OCI-LY3 (cell line): ENCODE measurements at regions not wholly inside any gene's neighbourhood (a gene's known extent, or its start where the extent isn't known, plus 50 kb on each side); places are given as distances from the start of the nearest gene placed in this dataset.

Source experiments
- H2AFZ ChIP-seq: fragments of 200-600, 300-600 bp; shearing (Covaris generic); 2 replicates; pipeline ENCODE4 v1.6.0; 2014; ENCODE audit warnings: antibody characterized with exemption, low read depth, low read length
- H3K27ac ChIP-seq: fragments of 200-600, 300-600 bp; sonication (generic); 2 replicates; pipeline ENCODE4 v1.5.1; 2014; ENCODE audit warnings: mild to moderate bottlenecking, low read length, moderate library complexity, mixed read lengths
- H3K27me3 ChIP-seq: fragments of 200-600, 300-600 bp; sonication (generic); 2 replicates; pipeline ENCODE4 v1.6.1; 2014; ENCODE audit warnings: low read depth, low read length, mixed read lengths
- H3K36me3 ChIP-seq: fragments of 200-600, 300-600 bp; sonication (generic); replicated peaks from 2 replicates; pipeline ENCODE3; 2014; ENCODE audit warnings: low read depth, low read length, mixed read lengths
- H3K4me1 ChIP-seq: fragments of 300-600, 200-600 bp; sonication (generic); 2 replicates; pipeline ENCODE4 v1.6.1; 2014; ENCODE audit warnings: low read length, mixed read lengths
- H3K4me2 ChIP-seq: fragments of 200-600, 300-600 bp; sonication (generic); 2 replicates; pipeline ENCODE4 v1.6.1; 2014; ENCODE audit warnings: low read length, mixed read lengths
- H3K4me3 ChIP-seq: fragments of 300-600, 200-600 bp; sonication (generic); 2 replicates; pipeline ENCODE4 v1.5.1; 2014; ENCODE audit warnings: antibody characterized with exemption, mild to moderate bottlenecking, low read length, moderate library complexity
- H3K79me2 ChIP-seq: fragments of 300-600, 200-600 bp; shearing (Covaris generic); 2 replicates; pipeline ENCODE4 v1.6.1; 2014; ENCODE audit warnings: mild to moderate bottlenecking, low read length, mixed read lengths
- H3K9ac ChIP-seq: fragments of 300-600, 200-600 bp; shearing (Covaris generic); 2 replicates; pipeline ENCODE4 v1.6.0; 2014; ENCODE audit warnings: mild to moderate bottlenecking, low read length, moderate library complexity
- H3K9me3 ChIP-seq: fragments of 200-600, 300-600 bp; shearing (Covaris generic); 2 replicates; pipeline ENCODE4 v1.6.1; 2014; ENCODE audit warnings: low read length, mixed read lengths; ENCODE audit not compliant: insufficient read depth
- H4K20me1 ChIP-seq: fragments of 200-600, 300-600 bp; sonication (generic); 2 replicates; pipeline ENCODE4 v1.6.1; 2016; ENCODE audit warnings: low read length, mixed read lengths; ENCODE audit not compliant: insufficient read depth
- EZH2phosphoT487 ChIP-seq: fragments of 200-600 bp; shearing (Covaris generic); IDR thresholded peaks from 2 replicates; pipeline ENCODE4 v1.6.1; 2018; ENCODE audit warnings: antibody characterized with exemption, mixed run types, low read depth
- TF ChIP-seq, protein P1 (sequence below): fragments of 200-600, 300-600 bp; sonication (generic); IDR thresholded peaks from 2 replicates; pipeline ENCODE4 v1.5.1; 2014; ENCODE audit warnings: antibody characterized with exemption, low read length, low read depth

DNA sequence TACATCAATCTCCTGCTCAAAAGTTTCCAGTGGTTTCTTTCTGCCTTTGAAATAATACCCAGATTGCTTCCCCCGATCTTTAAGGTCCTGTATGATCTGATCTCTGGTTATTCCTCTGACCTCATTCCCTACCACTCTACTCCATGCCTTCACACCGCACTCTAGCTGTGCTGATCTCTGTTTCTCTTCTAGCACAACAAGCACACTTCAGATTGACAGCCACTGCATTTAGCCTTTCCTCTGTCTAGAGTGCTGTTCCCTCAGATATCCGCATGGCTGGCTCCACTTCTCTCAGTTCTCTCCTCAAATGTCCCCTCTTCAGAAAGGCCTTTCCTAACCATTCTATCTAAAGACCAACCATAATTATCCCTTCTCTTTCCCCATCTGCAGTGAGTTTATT, 370.4 kb upstream of the FGF13 start:
- Histone ChIP-seq H3K4me2 (no peak overlapping the region), H3K4me1 (no peaks in the 10 kb centered on the region), H3K36me3 (no peaks in the 10 kb centered on the region), H3K27ac (no peak overlapping the region), H3K9ac (no peak overlapping the region), H2AFZ (no peak overlapping the region), H3K9me3 (no peaks in the 10 kb centered on the region), H3K4me3 (no peak overlapping the region), H3K79me2 (no peaks in the 10 kb centered on the region), H3K27me3 (no peaks in the 10 kb centered on the region), H4K20me1 (no peaks in the 10 kb centered on the region)
- no peak for TF ChIP-seq EZH2phosphoT487
- TF ChIP-seq, protein P1, sequence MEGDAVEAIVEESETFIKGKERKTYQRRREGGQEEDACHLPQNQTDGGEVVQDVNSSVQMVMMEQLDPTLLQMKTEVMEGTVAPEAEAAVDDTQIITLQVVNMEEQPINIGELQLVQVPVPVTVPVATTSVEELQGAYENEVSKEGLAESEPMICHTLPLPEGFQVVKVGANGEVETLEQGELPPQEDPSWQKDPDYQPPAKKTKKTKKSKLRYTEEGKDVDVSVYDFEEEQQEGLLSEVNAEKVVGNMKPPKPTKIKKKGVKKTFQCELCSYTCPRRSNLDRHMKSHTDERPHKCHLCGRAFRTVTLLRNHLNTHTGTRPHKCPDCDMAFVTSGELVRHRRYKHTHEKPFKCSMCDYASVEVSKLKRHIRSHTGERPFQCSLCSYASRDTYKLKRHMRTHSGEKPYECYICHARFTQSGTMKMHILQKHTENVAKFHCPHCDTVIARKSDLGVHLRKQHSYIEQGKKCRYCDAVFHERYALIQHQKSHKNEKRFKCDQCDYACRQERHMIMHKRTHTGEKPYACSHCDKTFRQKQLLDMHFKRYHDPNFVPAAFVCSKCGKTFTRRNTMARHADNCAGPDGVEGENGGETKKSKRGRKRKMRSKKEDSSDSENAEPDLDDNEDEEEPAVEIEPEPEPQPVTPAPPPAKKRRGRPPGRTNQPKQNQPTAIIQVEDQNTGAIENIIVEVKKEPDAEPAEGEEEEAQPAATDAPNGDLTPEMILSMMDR = no peak

DNA sequence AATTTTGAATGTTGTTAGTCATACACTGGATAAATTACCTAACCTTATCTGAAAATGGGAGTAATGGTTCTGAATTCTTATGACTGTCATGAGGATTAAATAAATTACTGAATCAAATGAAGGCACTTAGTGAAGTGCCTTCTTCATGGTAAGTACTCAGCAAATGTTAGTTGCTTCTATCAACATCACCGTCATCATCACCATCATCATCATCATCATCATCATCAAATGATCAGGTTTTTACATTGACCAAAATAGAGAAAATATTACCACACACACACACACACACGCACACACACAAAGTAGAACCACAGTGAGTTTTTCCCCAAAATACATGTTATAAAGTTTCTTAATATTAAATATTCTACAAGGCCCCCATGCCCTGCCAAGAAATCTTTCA, 368.3 kb upstream of the FGF13 start:
- no peaks in the 10 kb centered on the region for H3K9me3 ChIP-seq
- no peaks in the 10 kb centered on the region for H3K4me1 ChIP-seq
- H3K27ac ChIP-seq = no peak overlapping the region

DNA sequence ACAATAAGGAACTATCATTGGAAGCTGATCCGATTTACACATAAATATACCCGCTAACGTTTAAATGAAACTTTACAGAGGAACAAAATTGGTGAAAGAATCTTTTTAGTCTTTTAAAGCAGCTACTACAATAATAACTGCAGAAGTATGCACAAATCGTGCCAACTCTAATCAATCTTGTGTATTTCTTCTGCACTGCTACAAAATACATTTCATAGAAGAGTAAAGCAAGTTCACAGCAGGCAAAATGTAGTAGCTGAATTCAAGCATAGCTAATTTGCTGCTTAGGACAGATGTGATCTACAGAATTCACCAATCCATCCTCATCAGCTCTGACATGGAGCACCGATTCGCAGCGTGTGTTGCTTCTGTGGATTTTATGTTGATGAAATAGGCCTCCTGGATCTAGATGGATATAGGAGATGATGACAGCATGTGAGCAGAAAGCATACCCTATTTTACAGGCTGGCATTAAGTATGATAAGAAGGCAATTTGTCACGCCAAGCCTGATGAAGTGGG, 367.3 kb upstream of the FGF13 start:
- no peaks in the 10 kb centered on the region for H3K36me3 ChIP-seq
- no peaks in the 10 kb centered on the region for H3K27me3 ChIP-seq
- H3K4me2 ChIP-seq = no peak overlapping the region
- H3K9ac ChIP-seq = no peak overlapping the region
- no peak overlapping the region for H3K27ac ChIP-seq
- H4K20me1 ChIP-seq = no peaks in the 10 kb centered on the region
- H3K9me3 ChIP-seq = no peaks in the 10 kb centered on the region
- no peak overlapping the region for H2AFZ ChIP-seq
- no peak for TF ChIP-seq EZH2phosphoT487
- TF ChIP-seq, protein P1 = no peak
- H3K4me3 ChIP-seq = no peak overlapping the region
- no peaks in the 10 kb centered on the region for H3K4me1 ChIP-seq
- H3K79me2 ChIP-seq = no peaks in the 10 kb centered on the region

More for the DNA sequence above, 368.3 kb upstream of the FGF13 start:
- H3K4me2 ChIP-seq = no peak overlapping the region
- no peak overlapping the region for H2AFZ ChIP-seq
- no peak overlapping the region for H3K9ac ChIP-seq
- no peaks in the 10 kb centered on the region for H3K36me3 ChIP-seq
- no peaks in the 10 kb centered on the region for H3K27me3 ChIP-seq
- no peaks in the 10 kb centered on the region for H3K79me2 ChIP-seq
- H4K20me1 ChIP-seq = no peaks in the 10 kb centered on the region
- H3K4me3 ChIP-seq = no peak overlapping the region
- TF ChIP-seq, protein P1 = no peak
- TF ChIP-seq EZH2phosphoT487 = no peak

DNA sequence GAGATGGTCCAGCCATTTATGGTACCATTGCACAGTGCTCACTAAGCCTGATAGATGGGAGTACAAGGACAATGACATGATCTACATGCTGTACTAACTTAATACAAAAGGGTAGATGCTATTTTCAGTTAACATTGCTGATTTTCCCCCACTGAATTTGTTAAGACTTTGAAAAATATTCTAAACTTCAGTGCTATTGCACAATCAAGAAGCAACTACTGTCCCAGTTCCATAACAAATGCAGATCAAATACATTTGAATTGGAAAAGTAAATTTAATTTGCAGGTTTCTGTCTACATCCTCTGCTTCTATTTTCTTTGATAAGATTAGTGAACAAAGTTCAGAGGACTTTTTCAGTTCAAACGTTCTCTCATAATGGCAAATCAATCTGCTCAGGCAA, 366.8 kb upstream of the FGF13 start:
- Histone ChIP-seq H3K79me2 (no peaks in the 10 kb centered on the region), H3K36me3 (no peaks in the 10 kb centered on the region), H3K9ac (no peak overlapping the region), H2AFZ (no peak overlapping the region), H3K4me3 (no peak overlapping the region), H3K27ac (no peak overlapping the region), H4K20me1 (no peaks in the 10 kb centered on the region), H3K4me1 (no peaks in the 10 kb centered on the region), H3K4me2 (no peak overlapping the region), H3K27me3 (no peaks in the 10 kb centered on the region), H3K9me3 (no peaks in the 10 kb centered on the region)
- no peak for TF ChIP-seq EZH2phosphoT487
- TF ChIP-seq, protein P1 = no peak
